NT2/D1 (cell line): ENCODE measurements at regions not wholly inside any gene's neighbourhood (a gene's known extent, or its start where the extent isn't known, plus 50 kb on each side); places are given as distances from the start of the nearest gene placed in this dataset.

Source experiments
- SUZ12 ChIP-seq: IDR thresholded peaks from 2 replicates; pipeline ENCODE4 v1.6.1; 2011; ENCODE audit not compliant: insufficient read length, insufficient read depth; ENCODE audit errors: extremely low read depth
- ZNF274 ChIP-seq: IDR thresholded peaks from 2 replicates; pipeline ENCODE4 v1.6.1; 2011; ENCODE audit warnings: mild to moderate bottlenecking, low read depth, low read length

DNA sequence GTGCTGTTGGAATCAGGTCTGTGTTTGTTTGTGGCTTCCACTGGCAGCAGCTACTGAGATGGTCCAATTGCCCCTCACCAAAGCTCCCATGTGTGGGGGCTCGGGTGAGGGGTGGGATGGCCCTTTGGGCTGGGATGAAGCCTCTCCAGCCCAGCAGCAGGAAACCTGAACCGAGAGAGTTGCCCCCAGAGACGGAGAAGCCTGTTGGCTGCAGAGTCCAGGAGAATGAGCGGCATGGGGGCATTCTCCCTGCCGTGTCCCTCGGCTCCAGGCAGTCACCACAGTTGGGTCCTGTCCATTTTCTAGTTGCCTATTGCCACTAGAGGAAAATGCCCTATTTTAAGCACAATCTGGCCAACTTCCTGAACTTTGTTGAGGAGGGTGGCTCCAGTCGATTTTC, 222.2 kb upstream of the PPP2R2D start:
- TF ChIP-seq ZNF274 (no peak), SUZ12 (no peak)
